Gastroesophageal sphincter (tissue), 4 donors: ENCODE measurements at regions not wholly inside any gene's neighbourhood (a gene's known extent, or its start where the extent isn't known, plus 50 kb on each side); places are given as distances from the start of the nearest gene placed in this dataset.

Experiments
- ATAC-seq: fragments of 150-250 bp; one replicate; pipeline ENCODE4 v1.9.1; 2016; ENCODE audit warnings: mild to moderate bottlenecking, moderate library complexity
- H3K27ac ChIP-seq, 4 donors: fragments of 200-600 bp; sonication (generic) in 3 of 4; 1 replicate in 3 of 4; 2 replicates in 1 of 4; pipeline ENCODE4 v1.5.1; 2016 to 2019
- H3K27me3 ChIP-seq: fragments of 200-600 bp; sonication (generic); one replicate; pipeline ENCODE4 v1.5.1; 2019
- H3K36me3 ChIP-seq, 2 donors: fragments of 200-600 bp; sonication (generic); one replicate each; pipeline ENCODE4 v1.5.1; 2019; ENCODE audit warnings: control low read depth in 1 of 2
- H3K4me1 ChIP-seq, 3 donors: fragments of 200-600 bp; sonication (generic); 1 replicate in 2 of 3; 2 replicates in 1 of 3; pipeline ENCODE4 v1.5.1; 2016 to 2019; ENCODE audit warnings: control low read depth in 2 of 3
- H3K4me3 ChIP-seq, 2 donors: fragments of 200-600 bp; sonication (generic); one replicate each; pipeline ENCODE4 v1.5.1; 2019; ENCODE audit warnings: mild to moderate bottlenecking in 1 of 2, moderate library complexity in 1 of 2
- H3K9me3 ChIP-seq, 3 donors: fragments of 200-600 bp; sonication (generic); one replicate each; pipeline ENCODE4 v1.5.1; 2017 to 2019; ENCODE audit warnings: control low read depth in 2 of 3
- EP300 ChIP-seq: sonication (generic); formaldehyde crosslinking; IDR thresholded peaks from one replicate; pipeline ENCODE4 v1.6.1; 2017; ENCODE audit warnings: antibody characterized with exemption, mild to moderate bottlenecking
- POLR2A ChIP-seq, 2 donors: fragments of 450-650 bp; IDR thresholded peaks; one replicate each; pipeline ENCODE4 v1.6.1; 2017; ENCODE audit warnings: antibody characterized with exemption in 2 of 2, mild to moderate bottlenecking in 2 of 2, moderate library complexity in 1 of 2
- POLR2AphosphoS5 ChIP-seq: sonication (generic); formaldehyde crosslinking; IDR thresholded peaks from one replicate; pipeline ENCODE4 v1.6.1; 2017; ENCODE audit warnings: antibody characterized with exemption
- WGBS, 2 donors: methylation state at CpG; one replicate each; pipeline ENCODE4 v1.1.5; 2018; ENCODE audit warnings: low coverage in 1 of 2; 5-methylcytosine and 5-hydroxymethylcytosine counted together
- TF ChIP-seq, protein P1 (sequence below), 4 experiments: fragments of 200-600 bp in 2 of 4; fragments of 450-650 bp in 2 of 4; sonication (generic) in 1 of 4; IDR thresholded peaks; one replicate each; pipeline ENCODE4 v1.5.1; 2017 to 2019; ENCODE audit warnings: antibody characterized with exemption in 4 of 4, mild to moderate bottlenecking in 2 of 4, moderate library complexity in 2 of 4

DNA sequence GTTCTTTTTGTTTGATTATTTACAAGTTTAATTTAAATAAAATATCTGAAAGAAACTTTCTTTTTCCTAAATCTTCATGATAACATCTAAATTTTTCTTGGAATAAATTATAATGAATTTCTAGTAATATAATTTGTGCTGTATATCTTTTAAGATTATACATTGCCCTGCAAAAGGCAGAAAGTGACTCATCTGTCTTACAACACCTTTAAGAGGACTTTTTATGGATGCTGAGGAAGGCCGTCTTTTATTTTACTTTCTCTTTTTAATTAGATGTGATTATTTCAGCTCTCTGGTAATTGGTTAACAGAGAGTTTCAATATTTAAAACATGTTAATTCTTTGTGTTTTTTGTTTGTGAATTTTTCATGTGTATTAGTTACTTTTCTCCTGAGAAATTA lies 598.4 kb downstream of the RPL10L start:
- no peaks in the 10 kb centered on the region for H3K36me3 ChIP-seq
- no peak for ATAC-seq
- no peak overlapping the region for H3K4me3 ChIP-seq
- WGBS, 2 donors: 50 to 62% methylated on average over 1 of the region's 1 CpG
- H3K4me1 ChIP-seq: no peaks in the 10 kb centered on the region
- TF ChIP-seq POLR2A (IDR thresholded peaks at IDR 0.05) (no peak), POLR2AphosphoS5 (no peak), EP300 (no peak)
- TF ChIP-seq, protein P1, sequence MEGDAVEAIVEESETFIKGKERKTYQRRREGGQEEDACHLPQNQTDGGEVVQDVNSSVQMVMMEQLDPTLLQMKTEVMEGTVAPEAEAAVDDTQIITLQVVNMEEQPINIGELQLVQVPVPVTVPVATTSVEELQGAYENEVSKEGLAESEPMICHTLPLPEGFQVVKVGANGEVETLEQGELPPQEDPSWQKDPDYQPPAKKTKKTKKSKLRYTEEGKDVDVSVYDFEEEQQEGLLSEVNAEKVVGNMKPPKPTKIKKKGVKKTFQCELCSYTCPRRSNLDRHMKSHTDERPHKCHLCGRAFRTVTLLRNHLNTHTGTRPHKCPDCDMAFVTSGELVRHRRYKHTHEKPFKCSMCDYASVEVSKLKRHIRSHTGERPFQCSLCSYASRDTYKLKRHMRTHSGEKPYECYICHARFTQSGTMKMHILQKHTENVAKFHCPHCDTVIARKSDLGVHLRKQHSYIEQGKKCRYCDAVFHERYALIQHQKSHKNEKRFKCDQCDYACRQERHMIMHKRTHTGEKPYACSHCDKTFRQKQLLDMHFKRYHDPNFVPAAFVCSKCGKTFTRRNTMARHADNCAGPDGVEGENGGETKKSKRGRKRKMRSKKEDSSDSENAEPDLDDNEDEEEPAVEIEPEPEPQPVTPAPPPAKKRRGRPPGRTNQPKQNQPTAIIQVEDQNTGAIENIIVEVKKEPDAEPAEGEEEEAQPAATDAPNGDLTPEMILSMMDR (IDR thresholded peaks at IDR 0.05): no peak
- no peak overlapping the region for H3K27ac ChIP-seq
- H3K27me3 ChIP-seq: no peaks in the 10 kb centered on the region
- no peaks in the 10 kb centered on the region for H3K9me3 ChIP-seq

GRCh38 chr14:46051796-46052195 lies 599.8 kb downstream of the RPL10L start:
- H3K4me1 ChIP-seq: no peaks in the 10 kb centered on the region
- H3K9me3 ChIP-seq: no peaks in the 10 kb centered on the region
- H3K27me3 ChIP-seq: no peaks in the 10 kb centered on the region
- H3K4me3 ChIP-seq: no peak overlapping the region
- WGBS, 2 donors: 54 to 100% methylated on average over 1 of the region's 1 CpG
- H3K27ac ChIP-seq: no peak overlapping the region
- H3K36me3 ChIP-seq: no peaks in the 10 kb centered on the region
- no peak for ATAC-seq
- TF ChIP-seq POLR2A (IDR thresholded peaks at IDR 0.05) (no peak), EP300 (no peak), POLR2AphosphoS5 (no peak)
- TF ChIP-seq, protein P1 (IDR thresholded peaks at IDR 0.05): no peak

- Histone ChIP-seq H3K4me3 (no peak overlapping the region), H3K36me3 (no peaks in the 10 kb centered on the region), H3K9me3 (no peaks in the 10 kb centered on the region), H3K27me3 (no peaks in the 10 kb centered on the region), H3K27ac (no peak overlapping the region), H3K4me1 (no peaks in the 10 kb centered on the region)
- WGBS, 2 donors: 28 to 31% methylated on average over 3 of the region's 3 CpGs
- no peak for ATAC-seq
- TF ChIP-seq EP300 (no peak), POLR2A (IDR thresholded peaks at IDR 0.05) (no peak), POLR2AphosphoS5 (no peak)
- TF ChIP-seq, protein P1 (IDR thresholded peaks at IDR 0.05): no peak
These were observed 603.5 kb downstream of the RPL10L start for GRCh38 chr14:46048127-46048526.

DNA sequence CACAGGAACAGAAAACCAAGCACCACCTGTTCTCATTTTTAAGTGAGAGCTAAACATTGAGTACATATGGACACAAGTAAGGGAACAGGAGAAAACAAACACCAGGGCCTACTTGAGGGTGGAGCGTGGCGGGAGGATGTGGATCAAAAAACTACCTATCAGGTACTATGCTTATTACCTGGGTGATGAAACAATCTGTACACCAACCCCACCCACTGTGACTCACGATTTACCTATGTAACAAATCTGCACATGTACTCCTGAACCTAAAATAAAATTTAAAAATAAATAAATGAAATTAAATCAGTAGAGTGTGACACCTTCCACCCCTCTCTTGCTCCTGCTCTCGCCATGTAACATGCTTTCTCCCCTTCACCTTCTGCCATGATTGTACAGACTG lies 615.5 kb downstream of the RPL10L start:
- H3K36me3 ChIP-seq: no peaks in the 10 kb centered on the region
- TF ChIP-seq EP300 (no peak), POLR2AphosphoS5 (no peak), POLR2A (IDR thresholded peaks at IDR 0.05) (no peak)
- TF ChIP-seq, protein P1 (IDR thresholded peaks at IDR 0.05): no peak
- no peak overlapping the region for H3K4me3 ChIP-seq
- no peaks in the 10 kb centered on the region for H3K27me3 ChIP-seq
- H3K27ac ChIP-seq: no peak overlapping the region
- no peak for ATAC-seq
- no peaks in the 10 kb centered on the region for H3K4me1 ChIP-seq
- no peaks in the 10 kb centered on the region for H3K9me3 ChIP-seq
- WGBS, 2 donors: 75 to 83% methylated on average over 2 to 4 of the region's 4 CpGs

- Histone ChIP-seq H3K27ac (no peak overlapping the region), H3K36me3 (no peaks in the 10 kb centered on the region), H3K4me3 (no peak overlapping the region), H3K4me1 (no peaks in the 10 kb centered on the region), H3K9me3 (no peaks in the 10 kb centered on the region), H3K27me3 (no peaks in the 10 kb centered on the region)
- TF ChIP-seq, protein P1 (IDR thresholded peaks at IDR 0.05): no peak
- TF ChIP-seq EP300: no peak
- no peak for TF ChIP-seq POLR2A (IDR thresholded peaks at IDR 0.05)
- no peak for TF ChIP-seq POLR2AphosphoS5
- 73 to 74% methylated on average over 3 of the region's 3 CpGs for WGBS, 2 donors
- no peak for ATAC-seq
These were observed 617.3 kb downstream of the RPL10L start for GRCh38 chr14:46034305-46034704.
